HG03108 (cell line): ENCODE measurements at regions not wholly inside any gene's neighbourhood (a gene's known extent, or its start where the extent isn't known, plus 50 kb on each side); places are given as distances from the start of the nearest gene placed in this dataset.

Experiments
- ATAC-seq: cut with Tn5 transposase; IDR thresholded peaks from one replicate; pipeline ENCODE4 v1.9.1; 2021; ENCODE audit warnings: moderate library complexity; ENCODE audit not compliant: unreplicated experiment

DNA sequence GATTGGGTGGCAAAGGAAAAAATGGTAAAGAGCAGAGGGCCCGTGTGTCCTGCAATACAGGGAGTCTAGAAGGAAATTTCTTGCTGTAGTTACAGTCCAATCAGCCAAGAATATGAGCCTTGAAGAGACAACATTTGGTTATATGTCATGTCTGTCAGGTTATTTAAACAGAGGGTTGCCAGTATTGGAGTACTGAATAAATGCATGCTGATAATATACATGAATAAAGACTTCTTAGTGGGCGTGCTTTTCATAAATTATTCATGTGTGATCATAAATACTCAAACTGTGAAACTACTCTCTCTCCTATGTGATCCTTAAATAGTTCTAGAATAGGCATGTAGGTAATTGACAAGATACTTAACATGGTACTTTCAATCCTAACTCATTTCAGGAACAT is 249.0 kb downstream of the CRPPA start:
- ATAC-seq: no peak

GRCh38 chr7:16171928-16172327 is 249.4 kb downstream of the CRPPA start:
- no peak for ATAC-seq

GRCh38 chr7:16170671-16171070 is 250.7 kb downstream of the CRPPA start:
- no peak for ATAC-seq

DNA sequence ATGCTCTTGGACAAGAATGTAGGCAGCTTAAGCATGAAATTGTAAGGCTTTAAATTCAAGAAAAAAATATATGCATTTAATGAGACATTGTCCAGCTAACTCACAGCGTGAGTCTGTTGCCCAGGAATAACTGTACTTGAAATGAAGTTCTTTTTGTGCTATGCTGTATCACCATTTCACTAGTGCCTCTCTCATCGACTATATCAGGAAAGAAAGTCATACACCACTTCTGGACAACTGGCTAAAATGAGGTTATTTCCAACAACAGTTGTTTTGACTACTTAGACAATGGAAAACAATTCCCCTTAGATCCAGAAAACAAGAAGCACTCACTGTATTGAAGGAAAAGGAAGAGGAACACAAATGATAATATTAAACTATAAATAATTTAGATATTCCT is 251.8 kb downstream of the CRPPA start:
- no peak for ATAC-seq

- ATAC-seq: no peak
Observed at GRCh38 chr7:16167526-16167925, 253.8 kb downstream of the CRPPA start.

DNA sequence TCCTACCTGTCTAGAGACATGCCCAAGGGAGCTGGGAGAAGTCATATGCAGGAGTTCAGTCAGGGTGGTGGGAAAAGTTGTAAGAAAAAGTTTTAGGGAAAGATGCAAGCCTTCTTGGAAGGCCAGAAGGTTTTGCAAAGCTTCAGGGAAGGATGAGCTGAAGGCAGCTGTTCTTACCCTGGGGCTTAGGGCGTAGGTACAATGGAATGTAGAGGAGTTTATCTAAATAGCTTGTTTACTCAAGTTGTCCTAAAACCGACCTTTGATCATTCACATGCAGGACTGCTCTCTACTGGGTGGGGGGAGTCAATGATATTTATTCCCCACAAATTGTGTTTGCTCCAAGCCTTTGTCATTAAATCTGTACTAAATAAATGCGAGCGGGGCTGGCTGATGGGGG is 277.0 kb downstream of the CRPPA start:
- no peak for ATAC-seq

GRCh38 chr7:16137944-16138343 is 283.4 kb downstream of the CRPPA start:
- ATAC-seq: no peak

GRCh38 chr7:16136896-16137295 is 284.4 kb downstream of the CRPPA start:
- no peak for ATAC-seq

GRCh38 chr7:16135658-16136057 is 285.7 kb downstream of the CRPPA start:
- ATAC-seq: no peak

DNA sequence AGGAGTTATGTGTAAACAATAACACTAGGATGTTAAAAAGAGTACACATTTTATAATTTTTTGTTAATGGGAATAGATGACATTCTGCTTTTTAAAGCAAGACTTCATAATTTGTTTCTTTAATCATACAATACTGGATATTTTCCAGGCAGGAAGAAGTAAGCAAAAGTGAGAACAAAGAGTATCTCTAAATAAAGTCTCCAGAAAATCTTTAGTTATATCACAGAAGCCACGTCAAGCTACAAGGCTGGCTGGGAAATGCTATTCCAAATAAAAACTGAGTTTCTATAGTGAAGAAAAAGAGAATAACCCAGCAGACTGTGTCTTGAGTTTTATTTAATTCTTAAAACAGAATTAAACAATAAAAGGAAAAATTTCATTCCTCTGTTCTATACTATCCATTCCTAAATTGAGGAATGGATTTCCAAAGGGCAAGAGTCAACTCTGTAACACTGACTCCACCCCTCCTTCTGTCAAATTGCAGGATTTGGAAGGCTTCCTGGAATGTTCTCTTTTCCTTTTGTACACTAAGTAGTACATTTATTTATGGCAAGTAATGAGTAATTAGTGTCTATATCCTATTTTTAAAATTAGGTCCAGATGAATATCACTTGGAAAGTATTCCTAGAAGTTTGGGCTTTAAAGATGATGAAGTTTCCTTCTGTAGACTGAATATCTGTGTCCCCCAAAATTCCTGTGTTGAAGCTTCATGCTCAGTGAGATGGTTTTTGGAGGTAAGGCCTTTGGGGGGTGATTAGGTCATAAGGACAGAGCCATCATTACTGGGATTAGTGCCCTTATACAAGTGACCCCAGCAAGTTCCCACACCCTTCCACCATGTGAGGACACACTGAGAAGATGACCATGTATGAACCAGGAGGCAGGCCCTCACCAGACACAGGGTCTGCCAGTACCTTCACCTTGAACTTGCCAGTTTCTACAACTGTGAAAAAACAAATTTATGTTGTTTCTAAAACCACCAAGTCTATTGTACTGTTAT is 290.9 kb downstream of the CRPPA start:
- no peak for ATAC-seq

DNA sequence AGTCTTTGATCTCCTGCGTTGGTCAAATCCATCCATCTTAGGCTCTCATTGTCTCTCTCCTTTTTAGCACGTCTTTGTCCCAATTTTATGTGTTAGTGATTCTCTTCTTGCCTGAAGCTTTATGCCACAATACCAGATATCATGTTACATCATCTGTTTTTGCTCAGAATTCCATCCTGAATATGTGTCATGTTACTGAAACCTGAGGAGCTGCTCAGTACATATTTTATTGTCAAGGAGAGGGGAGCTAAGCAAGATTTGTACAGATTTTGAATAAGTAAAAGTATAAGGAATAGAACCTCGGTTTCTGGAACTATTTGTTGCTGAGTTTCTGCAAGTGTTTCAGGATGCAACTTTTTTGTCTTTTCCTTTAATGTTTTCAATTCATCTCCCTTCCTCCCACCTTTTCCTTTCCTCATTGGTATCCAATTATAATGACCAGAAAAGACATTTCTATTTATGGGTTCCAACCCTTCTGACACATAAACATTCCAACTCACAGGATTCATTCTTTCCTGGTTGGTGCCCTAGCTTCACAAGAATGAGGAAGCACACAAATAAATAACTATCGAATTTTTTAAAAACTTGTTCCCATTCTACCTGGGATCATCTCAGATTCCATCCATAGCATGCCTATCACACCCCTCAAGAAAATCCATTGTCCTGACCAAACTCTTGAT is 291.8 kb downstream of the CRPPA start:
- ATAC-seq: no peak

DNA sequence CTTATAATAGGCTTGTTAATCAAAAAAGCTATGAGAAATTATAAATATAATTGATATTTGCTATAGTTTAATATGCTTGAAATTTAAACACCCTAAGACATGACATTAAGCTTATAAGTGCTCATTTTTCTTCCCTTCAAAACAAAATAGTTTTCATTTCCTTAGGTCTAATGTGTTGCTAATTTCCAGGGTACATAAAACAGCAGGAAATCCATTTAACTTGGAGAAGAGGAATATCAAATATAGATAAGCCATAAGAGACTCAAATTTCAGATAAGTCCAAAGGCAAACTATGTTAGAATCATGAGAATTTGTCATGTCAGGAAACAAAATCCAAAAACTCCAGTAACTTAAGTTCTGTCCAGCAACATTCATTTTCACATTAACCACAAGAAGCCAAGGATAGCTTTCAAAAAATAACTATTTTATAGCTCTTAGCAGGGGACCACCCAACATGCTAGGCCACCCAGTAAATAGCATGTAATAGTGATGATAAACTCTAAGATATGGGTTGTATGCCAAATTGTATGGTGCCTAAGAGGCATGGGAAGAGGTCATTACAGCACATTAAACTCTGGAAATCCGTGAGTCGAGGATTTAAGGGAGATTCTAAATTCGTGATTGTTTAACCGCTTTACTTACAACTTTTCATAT is 298.1 kb downstream of the CRPPA start:
- ATAC-seq: no peak

- ATAC-seq: no peak
Observed at GRCh38 chr7:16121876-16122390, 299.4 kb downstream of the CRPPA start.

DNA sequence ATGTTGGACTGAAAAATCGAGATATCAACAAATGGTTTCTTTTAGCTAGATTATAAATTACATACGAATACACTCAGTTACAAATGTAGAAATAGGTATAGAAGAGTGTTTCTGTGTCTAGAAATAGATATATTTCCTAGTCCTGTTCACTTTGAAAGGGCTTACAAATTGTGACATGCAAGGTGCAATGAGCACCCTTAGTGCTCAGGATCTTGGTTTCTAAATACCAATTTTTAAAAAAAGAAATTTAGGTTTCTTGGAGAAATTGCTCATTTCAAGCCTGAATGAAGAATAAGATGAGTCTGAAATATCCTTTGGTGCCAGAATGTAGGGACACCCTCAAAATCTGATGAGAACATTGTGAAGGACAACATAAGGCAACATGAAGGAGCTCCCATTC is 306.0 kb downstream of the CRPPA start:
- no peak for ATAC-seq

DNA sequence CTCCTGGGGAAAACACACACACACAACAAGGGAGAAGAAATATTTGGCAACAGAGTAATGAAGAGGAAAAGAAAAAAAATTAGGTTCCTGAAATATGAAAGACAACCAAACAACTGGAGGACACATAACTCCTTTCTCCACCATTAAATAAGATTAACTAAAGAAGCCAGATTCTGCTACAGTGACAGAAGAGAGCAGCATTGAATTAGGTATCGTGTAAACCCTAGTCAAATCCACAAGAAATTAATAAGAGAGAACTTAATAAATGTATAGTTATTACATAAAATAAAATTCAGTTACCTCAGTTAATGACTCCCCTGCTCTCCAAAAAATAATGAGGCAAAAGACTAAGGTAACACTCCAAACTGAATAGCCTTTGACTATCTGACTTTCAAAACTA is 306.7 kb downstream of the CRPPA start:
- ATAC-seq: no peak

DNA sequence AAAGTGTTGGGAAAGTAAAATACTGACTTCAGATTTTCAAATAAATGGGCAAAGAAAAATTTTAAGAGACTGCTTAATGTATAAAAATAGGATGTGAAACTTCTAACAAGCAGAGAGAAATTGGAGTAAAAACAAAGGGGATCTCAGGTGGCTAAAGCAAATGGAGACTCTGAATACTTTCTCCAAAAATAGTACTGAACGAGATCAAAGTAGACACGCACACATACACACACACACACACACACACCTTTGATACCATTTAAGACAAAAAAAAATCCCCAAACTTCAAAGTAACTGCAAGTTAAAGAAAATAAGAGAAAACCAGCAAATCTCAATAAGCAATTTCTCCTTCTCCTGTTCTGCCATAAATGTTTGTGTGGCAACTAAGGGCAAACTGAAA is 307.3 kb downstream of the CRPPA start:
- no peak for ATAC-seq

- ATAC-seq: no peak
Observed at GRCh38 chr7:16113058-16113457, 308.3 kb downstream of the CRPPA start.

DNA sequence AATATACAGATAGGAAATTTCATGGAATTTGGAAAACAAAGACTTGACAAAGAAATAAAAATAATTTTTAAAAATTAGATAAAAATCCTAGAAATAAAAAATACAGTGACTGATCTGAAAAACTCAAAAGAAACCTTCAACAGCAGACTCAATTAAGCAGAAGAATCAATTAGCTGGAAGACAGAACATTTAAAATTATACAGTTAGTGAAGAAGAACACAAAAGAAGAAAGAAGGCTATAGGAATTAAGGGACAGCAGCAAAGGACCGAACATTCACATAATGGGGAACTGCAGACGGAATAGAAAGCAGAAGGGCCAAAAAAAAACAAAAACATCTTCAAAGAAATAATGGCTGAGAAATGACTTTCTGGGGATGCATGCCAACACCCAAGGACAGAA is 314.5 kb downstream of the CRPPA start:
- no peak for ATAC-seq

DNA sequence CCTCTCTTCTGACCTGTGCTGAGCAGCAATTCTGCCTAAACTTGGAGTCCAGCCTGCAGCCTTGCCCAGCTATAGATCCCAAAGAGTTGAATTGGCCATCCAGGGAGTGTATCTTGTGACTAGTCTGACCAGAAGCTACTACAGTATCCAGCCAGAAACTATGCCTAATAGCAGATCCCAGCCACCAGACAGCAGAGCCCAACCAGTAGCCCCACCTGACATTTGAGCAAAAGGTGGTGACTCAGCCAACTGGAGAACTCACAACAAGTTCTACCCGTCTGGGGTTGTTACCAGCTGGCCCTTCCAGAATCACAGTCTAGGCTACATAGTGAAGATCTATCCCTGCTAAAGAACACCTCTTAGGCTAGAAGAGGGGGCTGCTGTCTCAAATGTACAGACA is 315.0 kb downstream of the CRPPA start:
- ATAC-seq: no peak

- ATAC-seq: no peak
Observed at GRCh38 chr7:16099302-16099849, 322.0 kb downstream of the CRPPA start.

GRCh38 chr7:16098585-16099179 is 322.7 kb downstream of the CRPPA start:
- ATAC-seq: no peak
